GM12865 (cell line): ENCODE measurements at regions not wholly inside any gene's neighbourhood (a gene's known extent, or its start where the extent isn't known, plus 50 kb on each side); places are given as distances from the start of the nearest gene placed in this dataset.

Source experiments
- DNase-seq: peaks from one replicate; pipeline ENCODE4 v3.0.0; 2010; ENCODE audit warnings: low read depth
- H3K4me3 ChIP-seq: 2 replicates; pipeline ENCODE4 v1.5.1; 2011; ENCODE audit warnings: mild to moderate bottlenecking, low read depth, low read length, control low read depth
- CTCF ChIP-seq: IDR thresholded peaks from 2 replicates; pipeline ENCODE4 v1.5.1; 2011; ENCODE audit warnings: low read length, control low read depth, low read depth, inconsistent platforms; ENCODE audit not compliant: insufficient read depth; ENCODE audit errors: missing control alignments

- DNase-seq, result no peak
- no peak for TF ChIP-seq CTCF
- no peak overlapping the region for H3K4me3 ChIP-seq
These were observed 625.7 kb upstream of the PCDH9 start for GRCh38 chr13:67855741-67856238.

GRCh38 chr13:67854990-67855389 lies 624.9 kb upstream of the PCDH9 start:
- DNase-seq, result no peak
- no peak overlapping the region for H3K4me3 ChIP-seq
- TF ChIP-seq CTCF, result no peak

- H3K4me3 ChIP-seq, result no peak overlapping the region
- DNase-seq, result no peak
- no peak for TF ChIP-seq CTCF
These were observed 614.4 kb upstream of the PCDH9 start for GRCh38 chr13:67844574-67844973.

- no peak for TF ChIP-seq CTCF
- no peak overlapping the region for H3K4me3 ChIP-seq
- DNase-seq, result no peak
These were observed 610.9 kb upstream of the PCDH9 start for GRCh38 chr13:67841071-67841470.

GRCh38 chr13:67833564-67833963 lies 603.4 kb upstream of the PCDH9 start:
- no peak for TF ChIP-seq CTCF
- no peak for DNase-seq
- no peak overlapping the region for H3K4me3 ChIP-seq

- no peak for TF ChIP-seq CTCF
- DNase-seq, result no peak
- no peak overlapping the region for H3K4me3 ChIP-seq
These were observed 599.5 kb upstream of the PCDH9 start for GRCh38 chr13:67829641-67830040.

GRCh38 chr13:67827992-67828391 lies 597.9 kb upstream of the PCDH9 start:
- DNase-seq, result no peak
- no peak for TF ChIP-seq CTCF
- H3K4me3 ChIP-seq, result no peak overlapping the region
